ENCODE measurements at regions not wholly inside any gene's neighbourhood (a gene's known extent, or its start where the extent isn't known, plus 50 kb on each side); places are given as distances from the start of the nearest gene placed in this dataset.
"Not testable (repeated sequence)": the region's sequence is repeated elsewhere in the genome, so short reads cannot be mapped to it uniquely, and the experiment has no call there.

GRCh38 chr21:35575280-35575915 is 484.9 kb downstream of the SETD4 start:
- in situ Hi-C loops (cut with HindIII; ENCODE audit: low pct_unique_long_range_greater_than_20kb, low sequenced_read_pairs): no loop called here
- no peak for DNase-seq (ENCODE audit: low read depth in 1 of 2, low spot score in 1 of 2)
- TF ChIP-seq JUND (IDR thresholded peaks at IDR 0.05; ENCODE audit: low read depth): no peak

- TF ChIP-seq JUND (IDR thresholded peaks at IDR 0.05; ENCODE audit: low read depth): no peak
- in situ Hi-C loops (cut with HindIII; ENCODE audit: low pct_unique_long_range_greater_than_20kb, low sequenced_read_pairs): no loop called here
- no peak for DNase-seq (ENCODE audit: low read depth in 1 of 2, low spot score in 1 of 2)
These were observed 486.6 kb downstream of the SETD4 start for GRCh38 chr21:35573472-35574374.

- DNase-seq (ENCODE audit: low read depth in 1 of 2, low spot score in 1 of 2): no peak
- no peak for TF ChIP-seq JUND (IDR thresholded peaks at IDR 0.05; ENCODE audit: low read depth)
- in situ Hi-C loops (cut with HindIII; ENCODE audit: low pct_unique_long_range_greater_than_20kb, low sequenced_read_pairs): no loop called here
These were observed 488.4 kb downstream of the SETD4 start for GRCh38 chr21:35571910-35572309.

GRCh38 chr21:35568643-35569042 is 491.7 kb downstream of the SETD4 start:
- TF ChIP-seq JUND (IDR thresholded peaks at IDR 0.05; ENCODE audit: low read depth): no peak
- in situ Hi-C loops (cut with HindIII; ENCODE audit: low pct_unique_long_range_greater_than_20kb, low sequenced_read_pairs): no loop called here
- no peak for DNase-seq (ENCODE audit: low read depth in 1 of 2, low spot score in 1 of 2)

GRCh38 chr21:35566874-35567273 is 493.5 kb downstream of the SETD4 start:
- DNase-seq (ENCODE audit: low read depth in 1 of 2, low spot score in 1 of 2): no peak
- TF ChIP-seq JUND (IDR thresholded peaks at IDR 0.05; ENCODE audit: low read depth): no peak
- in situ Hi-C loops (cut with HindIII; ENCODE audit: low pct_unique_long_range_greater_than_20kb, low sequenced_read_pairs): no loop called here

GRCh38 chr21:35565204-35565611 is 495.1 kb downstream of the SETD4 start:
- in situ Hi-C loops (cut with HindIII; ENCODE audit: low pct_unique_long_range_greater_than_20kb, low sequenced_read_pairs): no loop called here
- DNase-seq (ENCODE audit: low read depth in 1 of 2, low spot score in 1 of 2): peak in 1 of 2 experiments; percentile 58
- no peak for TF ChIP-seq JUND (IDR thresholded peaks at IDR 0.05; ENCODE audit: low read depth)

- no peak for DNase-seq (ENCODE audit: low read depth in 1 of 2, low spot score in 1 of 2)
- in situ Hi-C loops (cut with HindIII; ENCODE audit: low pct_unique_long_range_greater_than_20kb, low sequenced_read_pairs): no loop called here
- no peak for TF ChIP-seq JUND (IDR thresholded peaks at IDR 0.05; ENCODE audit: low read depth)
These were observed 496.4 kb downstream of the SETD4 start for GRCh38 chr21:35563885-35564451.

- in situ Hi-C loops (cut with HindIII; ENCODE audit: low pct_unique_long_range_greater_than_20kb, low sequenced_read_pairs): no loop called here
- no peak for DNase-seq (ENCODE audit: low read depth in 1 of 2, low spot score in 1 of 2)
- no peak for TF ChIP-seq JUND (IDR thresholded peaks at IDR 0.05; ENCODE audit: low read depth)
These were observed 497.4 kb downstream of the SETD4 start for GRCh38 chr21:35562876-35563275.

- DNase-seq (ENCODE audit: low read depth in 1 of 2, low spot score in 1 of 2): no peak
- no peak for TF ChIP-seq JUND (IDR thresholded peaks at IDR 0.05; ENCODE audit: low read depth)
- in situ Hi-C loops (cut with HindIII; ENCODE audit: low pct_unique_long_range_greater_than_20kb, low sequenced_read_pairs): no loop called here
These were observed 499.2 kb downstream of the SETD4 start for GRCh38 chr21:35561116-35561515.

- no peak for DNase-seq (ENCODE audit: low read depth in 1 of 2, low spot score in 1 of 2)
- TF ChIP-seq JUND (IDR thresholded peaks at IDR 0.05; ENCODE audit: low read depth): no peak
- in situ Hi-C loops (cut with HindIII; ENCODE audit: low pct_unique_long_range_greater_than_20kb, low sequenced_read_pairs): no loop called here
These were observed 500.5 kb downstream of the SETD4 start for GRCh38 chr21:35559829-35560225.

- no peak for TF ChIP-seq JUND (IDR thresholded peaks at IDR 0.05; ENCODE audit: low read depth)
- in situ Hi-C loops (cut with HindIII; ENCODE audit: low pct_unique_long_range_greater_than_20kb, low sequenced_read_pairs): no loop called here
- DNase-seq (ENCODE audit: low read depth in 1 of 2, low spot score in 1 of 2): no peak
These were observed 501.0 kb downstream of the SETD4 start for GRCh38 chr21:35559128-35559828.

GRCh38 chr21:35556536-35556935 is 503.8 kb downstream of the SETD4 start:
- no peak for TF ChIP-seq JUND (IDR thresholded peaks at IDR 0.05; ENCODE audit: low read depth)
- in situ Hi-C loops (cut with HindIII; ENCODE audit: low pct_unique_long_range_greater_than_20kb, low sequenced_read_pairs): no loop called here

GRCh38 chr21:35552483-35552882 is 503.4 kb upstream of the RUNX1 start:
- in situ Hi-C loops (cut with HindIII; ENCODE audit: low pct_unique_long_range_greater_than_20kb, low sequenced_read_pairs); DNase-seq (ENCODE audit: low read depth in 1 of 2, low spot score in 1 of 2): not testable (repeated sequence)

More at GRCh38 chr21:35556536-35556935, 503.8 kb downstream of the SETD4 start:
- DNase-seq (ENCODE audit: low read depth in 1 of 2, low spot score in 1 of 2): no peak

Measured in T47D (cell line).